NB4 (cell line): ENCODE measurements at regions not wholly inside any gene's neighbourhood (a gene's known extent, or its start where the extent isn't known, plus 50 kb on each side); places are given as distances from the start of the nearest gene placed in this dataset.

Source experiments
- CTCF ChIP-seq: IDR thresholded peaks from one replicate; pipeline ENCODE4 v1.5.1; 2012; ENCODE audit warnings: low read depth, low read length
- POLR2A ChIP-seq: IDR thresholded peaks from 2 replicates; pipeline ENCODE4 v1.6.1; 2011; ENCODE audit warnings: mild to moderate bottlenecking; ENCODE audit not compliant: insufficient read length; ENCODE audit errors: extremely low read depth

- TF ChIP-seq CTCF (no peak), POLR2A (no peak)
Measured at GRCh38 chr5:45779874-45780671, 83.9 kb upstream of the HCN1 start.
